ENCODE measurements at regions not wholly inside any gene's neighbourhood (a gene's known extent, or its start where the extent isn't known, plus 50 kb on each side); places are given as distances from the start of the nearest gene placed in this dataset.

- no peak for DNase-seq
- H3K9me3 ChIP-seq (replicated peaks) = no peaks in the 10 kb centered on the region
- H3K27me3 ChIP-seq = no peaks in the 10 kb centered on the region
- no peaks in the 10 kb centered on the region for H3K36me3 ChIP-seq
- H3K27ac ChIP-seq = no peak overlapping the region
- H3K4me1 ChIP-seq = no peaks in the 10 kb centered on the region
- H3K4me3 ChIP-seq = no peak overlapping the region
These were observed 142.3 kb downstream of the BARHL2 start for GRCh38 chr1:90574692-90575370.

GRCh38 chr1:90573736-90574135 lies 143.4 kb downstream of the BARHL2 start:
- no peak for DNase-seq
- Histone ChIP-seq H3K36me3 (no peaks in the 10 kb centered on the region), H3K4me3 (no peak overlapping the region), H3K9me3 (replicated peaks) (no peaks in the 10 kb centered on the region), H3K4me1 (no peaks in the 10 kb centered on the region), H3K27me3 (no peaks in the 10 kb centered on the region), H3K27ac (no peak overlapping the region)

- Histone ChIP-seq H3K9me3 (replicated peaks) (no peaks in the 10 kb centered on the region), H3K27ac (no peak overlapping the region), H3K27me3 (no peaks in the 10 kb centered on the region), H3K36me3 (no peaks in the 10 kb centered on the region), H3K4me3 (no peak overlapping the region), H3K4me1 (no peaks in the 10 kb centered on the region)
- DNase-seq = no peak
These were observed 144.7 kb downstream of the BARHL2 start for GRCh38 chr1:90572446-90572845.

- Histone ChIP-seq H3K36me3 (no peaks in the 10 kb centered on the region), H3K4me1 (no peaks in the 10 kb centered on the region), H3K27me3 (no peaks in the 10 kb centered on the region; the same call in 1 of the 2 replicates), H3K4me3 (no peak overlapping the region), H3K9me3 (replicated peaks) (no peaks in the 10 kb centered on the region), H3K27ac (no peak overlapping the region)
- no peak for DNase-seq
These were observed 148.7 kb downstream of the BARHL2 start for GRCh38 chr1:90568436-90568835.

GRCh38 chr1:90564164-90564563 lies 152.9 kb downstream of the BARHL2 start:
- DNase-seq = no peak
- H3K4me3 ChIP-seq = no peak overlapping the region
- H3K27ac ChIP-seq = no peak overlapping the region
- H3K9me3 ChIP-seq (replicated peaks) = no peaks in the 10 kb centered on the region
- no peaks in the 10 kb centered on the region; the same call in 1 of the 2 replicates for H3K27me3 ChIP-seq
- no peaks in the 10 kb centered on the region for H3K4me1 ChIP-seq
- no peaks in the 10 kb centered on the region for H3K36me3 ChIP-seq

GRCh38 chr1:90562892-90563291 lies 154.2 kb downstream of the BARHL2 start:
- H3K4me1 ChIP-seq = no peaks in the 10 kb centered on the region
- H3K36me3 ChIP-seq = no peaks in the 10 kb centered on the region
- H3K27me3 ChIP-seq = no peaks in the 10 kb centered on the region; the same call in 1 of the 2 replicates
- H3K27ac ChIP-seq = no peak overlapping the region
- H3K9me3 ChIP-seq (replicated peaks) = no peaks in the 10 kb centered on the region
- DNase-seq = no peak
- H3K4me3 ChIP-seq = no peak overlapping the region

GRCh38 chr1:90561911-90562310 lies 155.2 kb downstream of the BARHL2 start:
- Histone ChIP-seq H3K4me1 (no peaks in the 10 kb centered on the region), H3K9me3 (replicated peaks) (no peaks in the 10 kb centered on the region), H3K4me3 (no peak overlapping the region), H3K36me3 (no peaks in the 10 kb centered on the region), H3K27me3 (no peaks in the 10 kb centered on the region; the same call in 1 of the 2 replicates), H3K27ac (no peak overlapping the region)
- no peak for DNase-seq

- DNase-seq = no peak
- Histone ChIP-seq H3K27me3 (no peaks in the 10 kb centered on the region), H3K36me3 (no peaks in the 10 kb centered on the region), H3K4me1 (no peaks in the 10 kb centered on the region), H3K9me3 (replicated peaks) (no peaks in the 10 kb centered on the region), H3K27ac (no peak overlapping the region), H3K4me3 (no peak overlapping the region)
These were observed 155.9 kb downstream of the BARHL2 start for GRCh38 chr1:90561103-90561783.

GRCh38 chr1:90558754-90559378 lies 158.2 kb downstream of the BARHL2 start:
- Histone ChIP-seq H3K4me3 (no peak overlapping the region), H3K27me3 (no peaks in the 10 kb centered on the region), H3K36me3 (no peaks in the 10 kb centered on the region), H3K27ac (no peak overlapping the region), H3K9me3 (replicated peaks) (no peaks in the 10 kb centered on the region), H3K4me1 (no peaks in the 10 kb centered on the region)
- DNase-seq = no peak

- Histone ChIP-seq H3K36me3 (no peaks in the 10 kb centered on the region), H3K27me3 (no peaks in the 10 kb centered on the region), H3K4me1 (no peaks in the 10 kb centered on the region), H3K9me3 (replicated peaks) (no peaks in the 10 kb centered on the region), H3K27ac (no peak overlapping the region), H3K4me3 (no peak overlapping the region)
- peak; percentile 9 to 21 for DNase-seq
These were observed 159.0 kb downstream of the BARHL2 start for GRCh38 chr1:90558126-90558525.

GRCh38 chr1:90557706-90558105 lies 159.4 kb downstream of the BARHL2 start:
- Histone ChIP-seq H3K27me3 (no peaks in the 10 kb centered on the region), H3K36me3 (no peaks in the 10 kb centered on the region), H3K4me1 (no peaks in the 10 kb centered on the region), H3K4me3 (no peak overlapping the region), H3K9me3 (replicated peaks) (no peaks in the 10 kb centered on the region), H3K27ac (no peak overlapping the region)
- no peak for DNase-seq

- no peak for DNase-seq
- H3K4me1 ChIP-seq = no peaks in the 10 kb centered on the region
These were observed 166.3 kb downstream of the BARHL2 start for GRCh38 chr1:90550626-90551406.

GRCh38 chr1:90544356-90544755 lies 172.7 kb downstream of the BARHL2 start:
- H3K9me3 ChIP-seq (replicated peaks) = no peaks in the 10 kb centered on the region
- H3K27ac ChIP-seq = no peak overlapping the region
- no peak for DNase-seq
- no peaks in the 10 kb centered on the region for H3K4me1 ChIP-seq
- H3K4me3 ChIP-seq = no peak overlapping the region
- H3K36me3 ChIP-seq = no peaks in the 10 kb centered on the region
- H3K27me3 ChIP-seq = no peaks in the 10 kb centered on the region

More at GRCh38 chr1:90550626-90551406, 166.3 kb downstream of the BARHL2 start:
- Histone ChIP-seq H3K9me3 (replicated peaks) (no peaks in the 10 kb centered on the region), H3K36me3 (no peaks in the 10 kb centered on the region), H3K4me3 (no peak overlapping the region), H3K27me3 (no peaks in the 10 kb centered on the region), H3K27ac (no peak overlapping the region)

GRCh38 chr1:90537606-90538362 lies 179.3 kb downstream of the BARHL2 start:
- Histone ChIP-seq H3K4me3 (no peak overlapping the region), H3K27ac (no peak overlapping the region), H3K4me1 (no peaks in the 10 kb centered on the region), H3K27me3 (0 out of 2 replicates have a peak, but pooled peaks cover 4% of the 10 kb centered on the region), H3K36me3 (no peaks in the 10 kb centered on the region), H3K9me3 (replicated peaks) (no peaks in the 10 kb centered on the region)
- no peak for DNase-seq

Data from SJCRH30 (cell line).